Endothelial cell of umbilical vein (primary cell): ENCODE measurements at regions not wholly inside any gene's neighbourhood (a gene's known extent, or its start where the extent isn't known, plus 50 kb on each side); places are given as distances from the start of the nearest gene placed in this dataset.

Experiments
- BruUV-seq: library from RNA; stranded (reverse); fragments of 400-500 nt; replicated peaks from 2 replicates; lab custom pipeline; 2021; lab: Mats Ljungman, UMichigan
- CTCF ChIA-PET: fragments of 300-600, 350-600 bp; sonication (Branson Sonifier 250); formaldehyde crosslinking; loops from one replicate; lab custom pipeline; 2021; ENCODE audit warnings: antibody characterized with exemption, inconsistent platforms; lab: Charles Lee
- POLR2A ChIA-PET: fragments of 300-600, 350-600 bp; sonication (Branson Sonifier 250); formaldehyde crosslinking; loops from one replicate; lab custom pipeline; 2021; ENCODE audit warnings: antibody characterized with exemption, inconsistent platforms; lab: Charles Lee
- DNase-seq: peaks from one replicate; pipeline ENCODE4 v3.0.0-alpha.2; 2011; ENCODE audit warnings: low read depth, low spot score
- FAIRE-seq: peaks from 2 replicates; lab custom pipeline; 2011; peaks lifted over from hg19 to GRCh38; lab: Jason Lieb, UNC
- H2AFZ ChIP-seq: 2 replicates; pipeline ENCODE4 v1.6.0; 2012; ENCODE audit warnings: low read depth, low read length, control low read depth, inconsistent platforms
- H3K27ac ChIP-seq: 2 replicates; pipeline ENCODE4 v1.5.1; 2011; ENCODE audit warnings: low read depth, mild to moderate bottlenecking, control low read depth, low read length, moderate library complexity; ENCODE audit not compliant: insufficient read depth
- H3K27me3 ChIP-seq, 2 experiments: 2 replicates each; pipeline versions ENCODE4 v1.6.0 to v1.6.1; 2011; ENCODE audit warnings: low read length in 2 of 2, mixed read lengths in 1 of 2; ENCODE audit not compliant: control insufficient read depth in 2 of 2, insufficient read depth in 2 of 2
- H3K36me3 ChIP-seq, 2 experiments: 2 replicates in 1 of 2; 3 replicates in 1 of 2; pipeline ENCODE4 v1.5.1; 2011; ENCODE audit warnings: low read length in 2 of 2, mild to moderate bottlenecking in 1 of 2, moderate library complexity in 1 of 2; ENCODE audit not compliant: control insufficient read depth in 2 of 2, insufficient read depth in 2 of 2; ENCODE audit errors: extremely low read depth in 1 of 2
- H3K4me1 ChIP-seq: 3 replicates; pipeline ENCODE4 v1.5.1; 2011; ENCODE audit warnings: mild to moderate bottlenecking, low read length; ENCODE audit not compliant: control insufficient read depth, insufficient read depth; ENCODE audit errors: extremely low read depth
- H3K4me2 ChIP-seq: 2 replicates; pipeline ENCODE4 v1.6.1; 2011; ENCODE audit warnings: low read length, control low read depth, mixed read lengths; ENCODE audit not compliant: insufficient read depth
- H3K4me3 ChIP-seq, 3 experiments: fragments of 200-600 bp in 1 of 3; sonication (generic), shearing (Covaris generic) in 1 of 3; replicated peaks in 1 of 3; 2 replicates each; pipeline ENCODE4 v1.5.1; 2011 to 2016; ENCODE audit warnings: control low read depth in 3 of 3, low read length in 3 of 3, mild to moderate bottlenecking in 2 of 3, inconsistent platforms in 1 of 3, low read depth in 1 of 3, moderate library complexity in 1 of 3; ENCODE audit not compliant: insufficient read depth in 1 of 3
- H3K79me2 ChIP-seq: 2 replicates; pipeline ENCODE4 v1.6.0; 2012; ENCODE audit warnings: low read length, inconsistent platforms; ENCODE audit not compliant: control insufficient read depth, insufficient read depth
- H3K9ac ChIP-seq: replicated peaks from 2 replicates; pipeline ENCODE3; 2011; ENCODE audit warnings: low read length, control low read depth; ENCODE audit not compliant: insufficient read depth; ENCODE audit errors: extremely low read depth
- H3K9me1 ChIP-seq: replicated peaks from 3 replicates; pipeline ENCODE4 v1.6.0; 2011; ENCODE audit warnings: mild to moderate bottlenecking, low read length; ENCODE audit not compliant: control insufficient read depth, insufficient read depth; ENCODE audit errors: extremely low read depth
- H3K9me3 ChIP-seq: replicated peaks from 2 replicates; pipeline ENCODE4 v1.5.1; 2012; ENCODE audit warnings: low read length, inconsistent platforms; ENCODE audit not compliant: control insufficient read depth, insufficient read depth
- H4K20me1 ChIP-seq: replicated peaks from 2 replicates; pipeline ENCODE3; 2011; ENCODE audit warnings: mild to moderate bottlenecking, low read length; ENCODE audit not compliant: control insufficient read depth, insufficient read depth; ENCODE audit errors: extremely low read depth
- CTCF ChIP-seq, 2 donors: IDR thresholded peaks; 1 replicate in 1 of 2; 2 replicates in 1 of 2; pipeline ENCODE4 v1.5.1; 2011; ENCODE audit warnings: low read length in 2 of 2, mild to moderate bottlenecking in 2 of 2, moderate library complexity in 2 of 2, control low read depth in 1 of 2, inconsistent platforms in 1 of 2, low read depth in 1 of 2; ENCODE audit not compliant: insufficient read depth in 1 of 2; ENCODE audit errors: extremely low read depth in 1 of 2
- EZH2 ChIP-seq: IDR thresholded peaks from 2 replicates; pipeline ENCODE4 v1.6.1; 2012; ENCODE audit warnings: borderline replicate concordance, low read depth, mild to moderate bottlenecking, moderate library complexity, low read length, inconsistent platforms; ENCODE audit not compliant: severe bottlenecking
- FOS ChIP-seq: IDR thresholded peaks from 2 replicates; pipeline ENCODE4 v1.6.1; 2011; ENCODE audit warnings: mild to moderate bottlenecking, low read length, moderate library complexity, borderline replicate concordance; ENCODE audit not compliant: insufficient read depth
- GATA2 ChIP-seq: IDR thresholded peaks from 2 replicates; pipeline ENCODE4 v1.7.0; 2011; ENCODE audit warnings: low read depth, mild to moderate bottlenecking, moderate library complexity, mixed read lengths, low read length; ENCODE audit not compliant: insufficient read length, insufficient read depth
- JUN ChIP-seq: IDR thresholded peaks from 2 replicates; pipeline ENCODE4 v1.6.1; 2011; ENCODE audit warnings: borderline replicate concordance, low read depth; ENCODE audit not compliant: insufficient read length, insufficient read depth
- MYC ChIP-seq: IDR thresholded peaks from one replicate; pipeline ENCODE4 v1.6.1; 2011; ENCODE audit warnings: mild to moderate bottlenecking, low read depth, low read length
- POLR2A ChIP-seq: IDR thresholded peaks from 2 replicates; pipeline ENCODE4 v1.6.1; 2012; ENCODE audit warnings: low read depth, mild to moderate bottlenecking, control low read depth, low read length
- POLR2AphosphoS5 ChIP-seq: IDR thresholded peaks from 2 replicates; pipeline ENCODE4 v1.6.1; 2012; ENCODE audit warnings: low read depth, mild to moderate bottlenecking, control low read depth, low read length, moderate library complexity; ENCODE audit not compliant: insufficient read depth
- dilution Hi-C: fragments of 300-500 bp; cut with MboI; formaldehyde crosslinking; loops from one replicate; pipeline ENCODE4 v1.15.0; 2019; ENCODE audit warnings: low sequenced_read_pairs; ENCODE audit not compliant: extremely low pct_ligation_motif_present
- intact Hi-C: fragments of 100-400 bp; cut with micrococcal nuclease; formaldehyde crosslinking; loops from one replicate; pipeline ENCODE4 v1.10.0; 2022
- TF ChIP-seq, protein P1 (sequence below): IDR thresholded peaks from 2 replicates; pipeline ENCODE4 v1.6.1; 2011; ENCODE audit not compliant: insufficient read depth, insufficient read length

DNA sequence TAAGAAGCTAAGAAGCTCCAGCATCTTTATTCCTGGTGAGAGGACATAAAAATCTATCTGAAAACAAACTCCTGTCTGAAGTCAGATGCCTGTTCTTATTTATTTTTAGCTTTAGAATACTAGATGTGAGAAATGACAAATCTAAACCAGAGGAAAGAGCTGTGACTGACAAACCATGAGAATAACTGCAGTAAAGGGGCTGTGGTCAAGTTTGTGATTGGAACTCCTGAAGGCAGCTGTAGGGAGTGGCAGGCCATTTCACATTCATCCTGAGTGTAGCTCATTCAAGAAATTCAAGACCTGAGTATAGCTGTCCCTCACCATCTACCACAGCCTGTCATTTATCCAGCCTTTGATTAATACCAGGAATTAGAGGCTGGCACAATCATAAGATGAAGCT is 718.8 kb downstream of the BRINP1 start:
- FAIRE-seq, result no peak
- no peaks in the 10 kb centered on the region for H3K4me1 ChIP-seq
- POLR2A ChIA-PET, result no interaction called here
- H3K36me3 ChIP-seq, result no peaks in the 10 kb centered on the region
- intact Hi-C loops (no loop called here), dilution Hi-C loops (no loop called here)
- no peak overlapping the region for H3K4me3 ChIP-seq
- H3K79me2 ChIP-seq, result no peaks in the 10 kb centered on the region
- H2AFZ ChIP-seq, result no peak overlapping the region
- TF ChIP-seq FOS, result no peak
- no peak for TF ChIP-seq GATA2
- no peak for TF ChIP-seq POLR2AphosphoS5
- TF ChIP-seq JUN, result no peak
- no peak for TF ChIP-seq POLR2A
- no peak for TF ChIP-seq CTCF (IDR thresholded peaks at IDR 0.05; ENCODE audit: extremely low read depth in 1 of 2, insufficient read depth in 1 of 2, low read depth in 1 of 2, low read length in 2 of 2)
- TF ChIP-seq MYC, result no peak
- no peak for TF ChIP-seq EZH2
- TF ChIP-seq, protein P1, sequence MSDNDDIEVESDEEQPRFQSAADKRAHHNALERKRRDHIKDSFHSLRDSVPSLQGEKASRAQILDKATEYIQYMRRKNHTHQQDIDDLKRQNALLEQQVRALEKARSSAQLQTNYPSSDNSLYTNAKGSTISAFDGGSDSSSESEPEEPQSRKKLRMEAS, result no peak
- H4K20me1 ChIP-seq, result no peaks in the 10 kb centered on the region
- no peak overlapping the region for H3K27ac ChIP-seq
- H3K9me3 ChIP-seq, result no peaks in the 10 kb centered on the region
- H3K27me3 ChIP-seq, result no peaks in the 10 kb centered on the region
- H3K9me1 ChIP-seq, result no peaks in the 10 kb centered on the region
- CTCF ChIA-PET, result no interaction called here
- no peak for DNase-seq
- BruUV-seq, result no TSS peak
- H3K9ac ChIP-seq, result no peak overlapping the region
- H3K4me2 ChIP-seq, result no peak overlapping the region
